ENCODE measurements at regions not wholly inside any gene's neighbourhood (a gene's known extent, or its start where the extent isn't known, plus 50 kb on each side); places are given as distances from the start of the nearest gene placed in this dataset.
A peak's percentile ranks its signal among the peaks of the same experiment; 100 is the strongest.

DNA sequence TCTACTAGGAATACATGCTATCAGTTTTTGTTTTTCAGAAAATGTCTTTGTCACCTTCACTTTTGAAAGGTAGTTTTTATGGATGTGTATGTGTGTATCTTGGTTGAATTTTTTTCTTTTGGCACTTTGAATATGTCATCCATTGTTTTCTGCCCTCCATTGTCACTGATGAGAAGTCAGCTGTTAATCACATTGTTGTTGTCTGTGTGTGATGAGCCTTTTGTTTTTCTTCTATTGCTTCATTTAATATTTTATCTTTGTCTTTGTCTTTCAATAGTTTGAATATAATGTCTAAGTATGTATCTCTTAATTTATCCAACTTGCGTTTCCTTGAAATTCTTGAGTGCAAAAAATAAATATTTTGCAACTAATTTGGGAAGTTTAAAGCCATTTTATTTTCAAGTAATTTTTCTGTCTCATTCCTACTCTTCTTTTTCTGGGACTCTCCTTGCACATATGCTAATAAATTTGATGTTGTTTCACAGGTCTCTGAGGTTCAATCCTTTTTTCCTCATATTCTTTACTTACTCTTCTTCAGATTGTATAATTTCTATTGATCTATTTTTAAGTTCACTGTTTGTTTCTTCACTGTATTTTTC lies 546.9 kb upstream of the GHITM start:
- no peak for DNase-seq

DNA sequence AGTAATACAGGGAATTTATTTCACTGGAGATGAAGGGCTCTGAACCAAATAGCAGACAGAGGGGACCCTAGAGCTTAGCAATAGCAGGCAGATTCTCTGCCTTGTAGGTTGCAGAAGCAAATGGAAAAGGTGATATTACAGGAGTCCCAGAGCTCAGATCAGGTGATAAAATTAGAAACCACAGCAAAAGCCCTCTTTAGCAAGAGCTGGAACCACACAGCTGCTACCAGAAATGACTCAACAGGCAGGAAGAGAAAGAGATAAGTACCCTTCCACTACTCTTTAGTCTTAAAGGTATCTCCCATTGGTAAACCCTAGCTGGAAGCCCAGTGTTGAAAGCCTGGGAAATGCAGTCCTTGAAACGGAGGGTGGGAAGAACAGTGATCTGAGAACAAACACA lies 535.6 kb upstream of the GHITM start:
- DNase-seq: no peak

DNA sequence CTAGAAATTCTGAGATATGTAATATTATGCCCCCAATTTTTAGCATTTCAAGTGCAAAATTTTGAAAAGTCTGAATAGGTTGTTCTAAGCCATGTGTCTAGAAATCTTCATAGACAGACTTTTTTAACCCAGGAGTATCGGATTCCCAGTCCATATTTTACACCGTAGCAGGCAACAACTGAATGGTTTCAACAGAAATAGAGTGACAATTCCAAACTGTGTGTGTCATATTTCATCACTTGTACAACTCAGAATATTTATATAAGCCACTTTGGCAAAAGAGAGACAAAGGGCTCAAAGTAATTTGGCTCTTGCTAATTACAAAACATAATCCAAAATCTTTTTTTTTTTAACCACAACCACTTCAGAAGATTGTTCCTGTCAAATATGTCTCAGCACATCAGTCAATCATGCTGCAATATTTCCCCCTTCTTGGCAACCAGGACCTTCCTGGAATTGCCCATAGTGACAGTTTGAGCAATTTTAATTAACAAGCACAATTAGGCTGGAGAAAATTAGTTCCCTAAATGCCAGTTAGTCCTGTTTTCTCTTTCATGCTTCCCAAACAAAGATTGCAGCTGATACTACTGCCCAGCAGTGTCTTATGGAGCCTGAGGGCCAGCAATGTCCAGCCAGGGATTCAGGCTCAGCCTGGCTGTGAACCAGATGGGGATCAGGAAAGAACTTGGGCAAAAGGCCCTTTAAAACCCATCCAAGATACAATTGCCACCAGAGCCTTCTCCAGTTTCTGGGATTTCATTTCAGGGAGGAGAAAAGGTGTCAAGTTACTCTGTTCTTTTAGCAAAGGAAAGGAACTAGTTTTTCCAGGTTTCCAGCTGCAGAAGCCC lies 533.3 kb upstream of the GHITM start:
- peak; percentile 65 for DNase-seq

DNA sequence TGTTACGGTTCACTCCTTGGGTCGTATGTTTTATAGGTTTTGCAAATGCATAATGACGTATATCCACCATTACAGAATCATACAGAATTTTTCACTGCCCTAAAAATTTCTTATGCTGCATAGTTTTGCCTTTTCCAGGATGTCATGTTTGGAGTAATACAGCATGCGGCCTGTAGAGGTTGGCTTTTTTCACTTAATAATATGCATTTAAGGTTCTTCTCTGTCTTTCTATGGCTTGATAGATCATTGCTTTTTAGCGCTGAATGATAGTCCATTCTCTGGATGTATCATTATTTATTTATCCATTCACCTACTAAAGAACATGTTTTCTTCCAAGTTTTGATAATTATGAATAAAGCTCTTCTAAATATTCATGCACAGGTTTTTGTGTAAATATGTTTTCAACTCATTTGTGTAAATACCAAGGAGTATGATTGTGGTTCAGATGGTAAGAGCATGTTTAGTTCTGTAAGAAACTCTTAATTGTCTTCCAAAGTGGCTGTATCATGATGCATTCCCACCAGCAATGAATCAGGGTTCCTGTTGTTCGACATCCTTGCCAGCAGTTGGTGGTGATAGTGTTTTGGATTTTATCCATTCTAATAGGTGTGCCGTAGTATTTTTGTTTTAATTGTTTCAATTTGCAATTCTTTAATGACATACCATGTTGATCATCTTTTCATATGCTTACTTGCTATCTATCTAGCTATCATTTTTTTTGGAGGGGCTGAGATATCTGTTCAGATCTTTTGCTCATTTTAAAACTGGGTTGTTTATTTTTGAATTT lies 531.2 kb upstream of the GHITM start:
- DNase-seq: no peak

DNA sequence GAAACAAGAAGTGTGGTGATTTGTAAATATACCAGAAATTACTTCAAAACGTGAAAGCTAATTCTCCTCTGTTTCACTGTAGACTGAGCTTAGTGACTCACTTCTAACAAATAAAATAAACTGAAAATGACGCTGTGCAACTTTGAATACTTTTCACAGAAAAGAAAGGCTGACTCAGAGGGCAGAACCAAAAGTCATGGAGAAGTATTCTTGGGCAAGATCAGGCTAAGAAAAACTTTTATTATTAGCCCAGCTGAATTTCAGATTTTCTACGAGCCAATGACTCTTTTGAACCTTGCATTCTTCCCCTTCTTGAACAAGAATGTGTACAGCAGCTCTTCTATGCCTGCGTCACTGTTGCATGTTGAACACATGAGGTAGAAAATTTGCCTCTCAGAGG lies 527.3 kb upstream of the GHITM start:
- no peak for DNase-seq

DNA sequence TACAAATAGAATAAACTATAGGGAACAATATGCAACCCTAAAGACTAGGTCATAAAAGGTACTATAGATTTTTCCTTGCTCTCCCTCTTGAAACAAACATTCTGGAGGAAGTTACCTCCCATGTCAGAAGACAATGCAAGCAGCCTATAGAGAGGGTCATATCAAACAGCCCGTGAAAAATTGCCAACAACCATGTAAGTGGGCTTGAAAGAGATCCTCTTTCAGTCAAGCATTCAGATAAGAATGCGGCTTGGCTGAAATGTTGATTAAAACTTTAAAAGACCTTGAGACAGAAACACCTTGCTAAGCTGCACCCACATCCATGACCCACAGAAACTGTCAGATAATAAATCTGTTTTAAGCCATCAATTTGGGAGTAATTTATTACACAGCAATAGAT lies 526.6 kb upstream of the GHITM start:
- DNase-seq: no peak

DNA sequence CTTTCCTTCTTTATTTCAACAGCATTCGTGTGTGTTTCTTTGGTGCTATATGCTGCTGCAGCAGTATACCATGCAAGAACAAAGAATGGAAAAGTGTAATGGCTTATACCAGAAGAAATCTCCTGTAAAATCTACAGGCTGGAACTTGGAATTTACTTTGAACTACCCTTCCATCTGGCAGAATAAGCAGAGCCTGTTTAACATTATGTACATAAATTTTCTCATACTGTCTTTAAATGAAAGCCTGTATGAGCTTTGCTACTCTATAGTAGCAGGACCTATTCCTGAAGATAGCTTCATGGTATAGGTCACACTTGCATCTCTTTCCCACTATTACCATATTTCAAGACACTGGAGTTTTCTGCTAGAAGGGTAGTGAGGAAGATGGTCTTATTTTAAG lies 522.1 kb upstream of the GHITM start:
- DNase-seq: no peak

DNA sequence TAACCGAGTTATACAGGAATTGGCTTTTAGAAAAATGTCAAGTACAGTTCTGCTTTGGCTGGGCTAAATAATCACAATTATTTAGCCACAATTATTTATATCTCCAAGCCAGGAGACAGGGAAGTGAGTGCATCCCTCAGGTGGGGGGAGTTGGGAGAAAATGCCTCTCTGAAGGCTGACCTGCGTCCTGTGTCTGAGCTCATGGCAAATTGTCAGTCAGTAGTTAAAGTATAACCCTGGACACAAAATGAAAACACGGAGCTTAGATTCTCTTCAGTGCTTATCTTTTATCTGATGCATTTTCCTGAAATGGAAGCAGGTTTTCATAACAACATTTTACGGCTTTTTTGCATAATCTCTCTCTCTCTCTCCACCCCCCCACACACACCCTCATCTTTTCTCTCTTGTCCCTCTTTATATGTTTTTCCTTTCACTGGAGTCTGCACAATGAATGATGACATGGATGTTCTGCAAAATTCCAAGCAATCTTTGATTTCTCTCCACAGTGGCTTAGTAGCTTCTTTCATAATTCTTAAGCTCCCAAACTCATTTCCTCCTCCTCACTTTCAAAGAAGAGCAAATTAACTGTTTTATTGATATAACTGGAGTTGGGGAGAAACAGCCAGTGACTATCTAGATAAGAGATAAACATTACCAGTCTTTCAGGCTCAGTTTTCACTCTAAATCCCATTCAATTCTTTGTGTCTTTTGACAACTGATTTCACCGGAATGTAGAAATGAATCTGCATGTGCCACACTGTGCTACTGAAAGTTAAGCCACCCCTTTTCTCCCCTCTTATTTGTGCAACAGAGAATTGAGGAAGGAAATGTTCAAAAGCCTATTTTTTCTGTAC lies 521.4 kb upstream of the GHITM start:
- DNase-seq: no peak

DNA sequence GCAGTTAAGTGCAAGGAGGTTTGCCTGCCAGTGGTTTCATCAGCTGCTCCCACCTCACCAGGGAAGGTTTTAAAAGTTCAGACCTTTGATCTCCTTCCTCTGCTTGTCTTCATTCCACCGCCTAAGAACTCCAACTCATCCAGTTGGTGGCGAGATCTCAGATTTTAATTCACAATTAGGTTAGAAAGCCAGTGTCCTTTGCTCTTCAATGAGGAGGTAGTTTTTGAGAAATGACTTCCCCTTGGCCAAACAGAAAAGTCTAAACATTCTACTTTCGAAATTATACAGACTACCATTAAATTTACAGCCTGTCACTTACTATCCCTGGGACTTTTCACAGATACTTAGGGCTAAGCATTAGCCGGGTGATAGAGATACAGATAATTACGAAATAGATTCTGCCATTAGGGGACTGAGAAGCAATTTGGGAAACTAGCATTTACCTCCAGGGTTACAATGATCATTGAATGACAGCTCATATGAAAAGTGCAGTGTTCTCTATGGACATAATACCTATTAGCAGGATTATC lies 513.4 kb upstream of the GHITM start:
- DNase-seq: no peak

DNA sequence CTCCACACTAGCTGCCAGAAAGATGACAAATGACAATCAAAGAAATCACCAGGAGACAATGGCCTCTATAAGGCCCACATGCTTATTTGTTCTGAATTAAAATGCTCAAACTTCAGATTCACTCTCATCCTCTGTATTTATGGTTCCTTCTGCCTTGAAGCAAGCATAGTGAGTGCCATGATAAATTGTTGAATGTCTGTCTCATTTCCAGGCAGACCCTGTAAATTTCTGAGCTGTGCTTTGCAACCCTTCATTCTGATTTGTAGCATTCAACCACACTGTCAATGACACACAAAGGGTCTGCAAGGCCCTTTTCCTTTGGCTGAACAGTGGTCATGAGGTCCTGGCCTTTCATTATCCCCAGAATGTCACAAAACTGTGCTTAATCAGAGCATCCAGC lies 506.6 kb upstream of the GHITM start:
- DNase-seq: no peak

DNA sequence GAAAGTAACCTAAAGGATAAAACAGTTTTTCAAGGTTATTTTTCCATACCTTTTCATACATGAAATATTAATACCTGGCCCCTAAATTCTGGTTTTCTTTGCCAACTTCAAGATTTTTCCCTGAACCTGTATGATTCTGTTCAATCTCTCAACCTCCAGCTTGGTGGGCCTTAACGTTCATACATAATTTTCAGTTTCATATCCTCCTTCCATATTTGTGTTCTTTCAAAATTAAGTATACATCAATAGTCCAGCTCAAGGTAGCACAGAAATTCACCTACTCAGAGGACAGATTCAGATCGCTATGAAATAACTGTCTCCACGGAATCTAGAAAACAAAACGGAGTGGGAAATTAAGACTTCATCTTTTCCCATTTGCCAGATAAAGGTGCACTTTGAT lies 505.8 kb upstream of the GHITM start:
- no peak for DNase-seq

DNA sequence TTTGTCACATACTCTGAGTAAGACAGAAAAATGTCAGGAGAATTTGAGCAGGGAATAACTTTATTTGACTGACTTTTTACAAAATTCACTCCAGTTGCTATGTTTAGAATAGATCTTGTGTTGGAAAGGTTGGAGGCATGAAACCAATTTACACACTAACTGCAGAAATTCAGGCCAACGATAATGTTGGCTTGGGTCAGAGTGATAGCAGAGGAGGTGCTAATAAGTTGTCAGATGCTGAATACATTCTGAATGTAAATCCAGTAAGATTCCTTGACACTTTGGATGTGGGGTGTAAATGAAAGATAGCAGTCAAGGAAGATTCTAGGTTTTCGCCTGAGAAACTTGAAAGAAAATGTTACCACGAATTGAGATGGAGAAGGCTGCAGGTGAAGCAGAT lies 502.5 kb upstream of the GHITM start:
- DNase-seq: no peak

DNA sequence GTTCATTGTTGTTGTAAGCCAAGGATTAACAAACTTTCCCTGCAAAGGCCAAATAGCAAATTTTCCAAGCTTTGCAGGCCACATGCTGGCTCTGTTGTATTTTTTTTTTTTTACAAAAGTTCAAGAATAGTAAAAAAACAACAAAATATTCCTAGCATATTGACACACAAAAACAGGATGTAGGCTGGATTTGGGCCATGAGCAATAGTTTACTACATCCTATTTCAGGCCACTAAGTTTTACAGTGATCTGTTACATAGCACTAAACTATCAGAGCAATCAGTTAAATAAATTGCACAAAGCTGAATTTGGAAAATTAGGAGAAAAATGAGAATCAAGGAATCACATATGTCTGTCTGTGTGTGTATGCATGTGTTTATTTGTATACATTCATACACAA lies 491.8 kb upstream of the GHITM start:
- no peak for DNase-seq

DNA sequence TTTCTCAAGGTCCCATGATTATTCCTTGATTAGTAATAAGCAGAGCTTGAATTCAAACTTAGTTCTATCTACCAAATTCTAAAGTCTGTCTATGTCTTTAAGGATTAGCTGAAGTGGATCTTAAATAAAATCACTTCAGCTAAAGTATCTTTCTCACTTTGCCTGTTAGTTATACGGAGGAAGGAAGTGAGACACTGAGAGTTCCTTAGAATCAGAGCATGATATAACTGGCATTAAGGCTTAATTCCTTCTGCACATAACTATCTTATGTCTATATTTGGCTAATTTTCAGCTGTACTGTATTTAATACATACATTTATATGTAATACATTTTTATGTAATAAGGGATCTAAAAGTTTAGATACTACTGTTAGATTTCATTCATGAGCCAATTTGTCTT lies 491.1 kb upstream of the GHITM start:
- no peak for DNase-seq

DNA sequence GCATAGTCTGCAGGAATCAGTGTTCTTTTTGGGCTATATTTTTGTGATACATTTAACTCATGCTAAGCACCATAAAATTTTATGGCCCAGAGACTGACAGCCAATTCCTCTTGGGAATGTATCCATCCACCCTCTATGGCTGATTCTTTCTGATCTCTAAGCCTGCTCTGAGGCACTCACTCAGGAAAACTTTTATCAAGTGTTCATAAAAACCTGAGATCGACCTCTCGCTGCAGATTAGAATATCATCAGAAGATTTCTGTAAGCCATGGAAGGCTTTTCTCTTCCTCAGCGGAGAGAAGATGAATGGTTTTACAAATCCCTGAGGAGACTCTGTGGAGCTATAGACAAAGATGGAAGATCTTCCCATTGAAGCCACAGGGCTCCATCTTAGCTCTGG lies 489.8 kb upstream of the GHITM start:
- no peak for DNase-seq

DNA sequence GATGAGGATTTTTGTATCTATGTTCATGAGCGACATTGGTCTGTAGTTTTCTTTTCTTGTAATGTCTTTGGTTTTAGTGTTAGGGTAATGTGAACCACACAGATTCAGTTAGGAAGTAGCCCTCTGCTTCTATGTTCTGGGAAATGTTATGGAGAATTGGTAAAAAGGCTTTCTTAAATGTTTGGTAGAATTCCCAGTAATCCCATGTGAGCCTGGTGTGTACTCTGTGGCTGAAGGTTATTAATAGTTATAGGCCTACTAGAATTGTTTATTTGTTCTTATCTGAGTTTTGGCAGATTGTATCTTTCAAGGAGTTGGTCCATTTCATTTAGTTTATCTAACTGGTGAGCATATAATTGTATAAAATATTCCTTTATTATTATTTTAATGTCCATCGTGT lies 484.6 kb upstream of the GHITM start:
- no peak for DNase-seq

DNA sequence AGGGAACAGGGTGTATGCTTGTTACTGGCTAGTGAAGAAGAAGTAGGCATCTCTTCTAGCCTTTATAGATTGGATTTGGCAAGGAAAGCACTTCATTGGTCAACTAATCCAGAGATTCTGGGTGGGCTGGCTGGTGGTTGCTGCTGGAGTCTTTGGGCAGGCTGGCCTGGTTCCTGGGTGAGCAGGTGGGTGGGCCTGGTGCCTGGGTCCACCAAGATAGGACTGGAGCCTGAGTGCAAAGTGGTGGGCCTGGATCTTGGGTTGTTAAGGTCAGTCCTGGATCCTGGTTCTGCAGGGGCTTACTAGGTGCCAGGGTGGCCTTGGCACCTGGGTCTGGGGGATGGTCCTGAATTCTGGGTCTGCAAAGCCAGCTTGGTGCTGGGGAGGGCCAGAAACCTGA lies 482.4 kb upstream of the GHITM start:
- DNase-seq: no peak

DNA sequence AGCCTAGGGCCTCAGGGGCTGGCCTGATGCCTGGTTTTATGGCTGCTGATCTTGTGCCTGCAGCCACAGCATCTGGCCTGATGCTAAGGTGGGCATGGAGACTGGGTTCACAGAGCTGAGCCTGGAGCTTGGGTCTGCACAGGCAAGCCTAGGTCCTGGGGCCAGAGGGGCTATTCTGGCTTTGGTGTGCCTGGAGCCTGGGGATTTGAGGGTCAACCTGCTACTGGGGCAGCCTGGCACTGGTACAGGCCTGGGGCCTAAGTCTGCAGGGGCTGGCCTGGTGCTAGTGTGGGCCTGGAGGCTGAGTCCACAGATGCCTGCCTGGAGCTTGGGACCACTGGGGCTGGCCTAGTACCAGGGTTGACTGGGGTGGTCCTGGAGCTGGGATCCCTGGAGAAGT lies 481.8 kb upstream of the GHITM start:
- no peak for DNase-seq

DNA sequence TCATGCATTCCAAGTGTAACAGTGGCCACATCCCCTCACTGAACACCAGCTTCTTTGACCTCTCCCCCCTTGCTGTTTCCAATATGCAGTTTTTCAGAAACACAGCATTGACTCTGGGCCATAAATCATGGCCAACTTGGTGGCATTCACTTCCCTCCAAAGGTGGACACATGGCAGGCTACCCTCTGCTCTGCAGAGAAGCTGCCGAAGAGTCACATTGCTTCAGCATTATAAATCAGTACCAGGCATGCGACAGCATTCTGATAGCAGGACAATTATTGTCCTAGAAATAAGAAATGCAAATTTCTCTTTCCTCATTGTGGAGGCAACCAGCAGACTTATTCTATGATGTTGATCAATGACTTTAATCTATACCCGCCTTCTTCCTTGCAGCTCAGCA lies 475.4 kb upstream of the GHITM start:
- DNase-seq: no peak

DNA sequence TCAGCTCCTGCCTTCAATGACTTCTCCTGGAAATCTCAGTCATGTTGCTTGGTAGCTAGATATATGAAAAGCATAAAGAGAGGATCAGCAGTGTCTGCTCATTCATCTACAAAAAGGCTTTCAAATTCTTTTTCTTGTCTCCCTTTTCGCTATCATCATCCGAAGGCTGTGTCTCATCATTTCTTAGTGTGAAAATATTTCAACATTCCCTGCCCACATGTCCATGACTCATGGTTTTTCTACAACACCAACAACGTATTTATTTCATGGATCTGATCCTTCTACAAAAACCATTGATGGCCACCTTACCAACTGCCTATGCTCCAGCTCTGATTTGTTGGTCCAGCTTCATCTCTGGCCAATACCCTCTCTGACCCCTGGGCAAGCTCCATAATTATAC lies 472.5 kb upstream of the GHITM start:
- no peak for DNase-seq

DNA sequence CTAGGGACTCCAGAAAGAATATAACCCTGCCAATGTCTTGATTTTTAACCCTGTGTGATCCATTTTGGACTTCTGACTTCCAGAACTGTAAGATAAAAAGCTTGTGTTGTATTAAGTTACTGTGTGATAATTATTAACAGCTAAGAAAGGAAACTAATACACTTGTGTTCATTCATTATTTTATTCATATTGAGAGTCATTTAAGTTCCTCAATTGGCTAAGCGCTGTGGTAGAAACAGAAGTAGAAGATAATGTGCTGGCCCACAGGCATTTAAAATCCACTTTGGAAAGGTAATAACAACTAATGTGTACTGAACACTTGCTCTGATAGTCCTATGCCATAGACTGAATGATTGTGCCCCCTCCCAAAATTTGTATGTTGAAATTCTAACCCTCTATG lies 471.7 kb upstream of the GHITM start:
- DNase-seq: no peak

DNA sequence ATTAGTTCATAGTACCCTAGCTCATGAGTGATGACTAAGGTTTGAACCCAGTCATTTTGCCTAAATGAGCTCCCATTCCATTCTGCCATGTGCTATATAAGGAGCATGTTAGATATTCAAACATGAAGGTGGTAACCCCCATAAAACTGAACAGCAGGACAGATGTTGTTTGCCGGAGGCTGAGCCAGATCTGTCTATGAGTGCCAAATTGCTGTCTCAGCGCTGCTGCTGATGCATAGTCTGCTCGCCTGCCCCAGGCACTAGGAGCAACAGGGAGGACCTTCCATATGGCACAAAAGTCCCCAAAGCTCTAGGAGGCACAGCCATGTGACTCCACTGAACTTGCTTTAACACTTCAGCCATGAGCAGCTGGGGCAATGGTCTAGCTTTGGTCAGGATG lies 466.0 kb upstream of the GHITM start:
- DNase-seq: peak; percentile 68

DNA sequence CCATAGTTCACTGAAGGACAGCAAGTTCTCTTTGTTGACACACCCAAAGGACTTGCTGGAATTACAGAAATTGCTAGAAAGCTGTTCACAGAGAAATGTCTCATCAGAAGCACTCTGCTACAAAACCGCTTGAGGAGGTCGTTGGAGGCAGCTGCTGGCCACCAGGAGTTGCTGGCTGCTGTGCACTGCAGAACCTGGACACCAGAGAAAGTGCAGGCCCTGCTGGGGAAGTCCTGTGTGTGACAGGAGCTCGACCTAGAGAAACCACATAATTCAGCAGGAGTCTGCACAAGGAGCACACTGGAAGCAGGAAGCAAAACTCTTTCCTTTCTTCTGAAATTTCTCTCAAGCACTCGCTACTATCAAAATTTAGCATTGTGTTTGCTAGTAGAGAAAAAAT lies 461.5 kb upstream of the GHITM start:
- no peak for DNase-seq

Data from NCI-H446 treated with DMSO at 0.1 percent for 48 hours (cell line).